ENCODE measurements at regions not wholly inside any gene's neighbourhood (a gene's known extent, or its start where the extent isn't known, plus 50 kb on each side); places are given as distances from the start of the nearest gene placed in this dataset.

- Histone ChIP-seq H3K9ac (ENCODE audit: low read length) (no peak overlapping the region), H3K27me3 (replicated peaks; ENCODE audit: control insufficient read depth, insufficient read depth, low read length) (no peaks in the 10 kb centered on the region), H3K9me3 (ENCODE audit: control insufficient read depth, low read length) (no peaks in the 10 kb centered on the region), H3K4me1 (ENCODE audit: control insufficient read depth, insufficient read depth, low read length) (no peaks in the 10 kb centered on the region), H3K4me3 (ENCODE audit: low read length) (no peak overlapping the region), H3K36me3 (ENCODE audit: control insufficient read depth, insufficient read depth, low read length, severe bottlenecking) (no peaks in the 10 kb centered on the region)
- DNase-seq (ENCODE audit: low read depth) = peak; percentile 24
Observed at GRCh38 chr1:238898856-238899255, 487.5 kb upstream of the CHRM3 start.

- Histone ChIP-seq H3K4me1 (ENCODE audit: control insufficient read depth, insufficient read depth, low read length) (no peaks in the 10 kb centered on the region), H3K4me3 (ENCODE audit: low read length) (no peak overlapping the region), H3K9me3 (ENCODE audit: control insufficient read depth, low read length) (no peaks in the 10 kb centered on the region), H3K27me3 (replicated peaks; ENCODE audit: control insufficient read depth, insufficient read depth, low read length) (no peaks in the 10 kb centered on the region), H3K9ac (ENCODE audit: low read length) (no peak overlapping the region), H3K36me3 (ENCODE audit: control insufficient read depth, insufficient read depth, low read length, severe bottlenecking) (no peaks in the 10 kb centered on the region)
- DNase-seq (ENCODE audit: low read depth) = no peak
Observed at GRCh38 chr1:238895911-238896310, 490.5 kb upstream of the CHRM3 start.

DNA sequence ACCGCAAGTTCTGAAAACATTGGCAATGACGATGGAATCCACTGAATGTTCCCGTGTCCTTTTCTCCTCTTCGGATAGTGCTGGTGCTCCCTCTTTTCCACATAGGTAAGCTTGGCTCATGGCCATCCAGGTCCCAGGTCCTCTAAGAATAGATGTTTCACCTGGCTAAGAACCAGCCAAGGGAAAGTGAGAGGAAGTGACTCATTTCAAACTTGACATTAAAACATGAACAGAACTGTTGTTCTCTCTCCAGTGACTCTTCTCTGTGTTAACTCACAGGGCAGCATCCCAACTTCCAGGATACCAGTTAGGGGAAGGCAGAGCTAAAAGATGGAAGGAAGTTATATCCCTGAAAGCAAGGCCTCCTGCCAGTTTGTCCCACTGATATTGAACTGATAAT lies 493.8 kb upstream of the CHRM3 start:
- Histone ChIP-seq H3K4me1 (ENCODE audit: control insufficient read depth, insufficient read depth, low read length) (no peaks in the 10 kb centered on the region), H3K9me3 (ENCODE audit: control insufficient read depth, low read length) (peaks cover 3% of the 10 kb centered on the region), H3K9ac (ENCODE audit: low read length) (no peak overlapping the region), H3K4me3 (ENCODE audit: low read length) (no peak overlapping the region), H3K27me3 (replicated peaks; ENCODE audit: control insufficient read depth, insufficient read depth, low read length) (no peaks in the 10 kb centered on the region), H3K36me3 (ENCODE audit: control insufficient read depth, insufficient read depth, low read length, severe bottlenecking) (no peaks in the 10 kb centered on the region)
- DNase-seq (ENCODE audit: low read depth) = no peak

DNA sequence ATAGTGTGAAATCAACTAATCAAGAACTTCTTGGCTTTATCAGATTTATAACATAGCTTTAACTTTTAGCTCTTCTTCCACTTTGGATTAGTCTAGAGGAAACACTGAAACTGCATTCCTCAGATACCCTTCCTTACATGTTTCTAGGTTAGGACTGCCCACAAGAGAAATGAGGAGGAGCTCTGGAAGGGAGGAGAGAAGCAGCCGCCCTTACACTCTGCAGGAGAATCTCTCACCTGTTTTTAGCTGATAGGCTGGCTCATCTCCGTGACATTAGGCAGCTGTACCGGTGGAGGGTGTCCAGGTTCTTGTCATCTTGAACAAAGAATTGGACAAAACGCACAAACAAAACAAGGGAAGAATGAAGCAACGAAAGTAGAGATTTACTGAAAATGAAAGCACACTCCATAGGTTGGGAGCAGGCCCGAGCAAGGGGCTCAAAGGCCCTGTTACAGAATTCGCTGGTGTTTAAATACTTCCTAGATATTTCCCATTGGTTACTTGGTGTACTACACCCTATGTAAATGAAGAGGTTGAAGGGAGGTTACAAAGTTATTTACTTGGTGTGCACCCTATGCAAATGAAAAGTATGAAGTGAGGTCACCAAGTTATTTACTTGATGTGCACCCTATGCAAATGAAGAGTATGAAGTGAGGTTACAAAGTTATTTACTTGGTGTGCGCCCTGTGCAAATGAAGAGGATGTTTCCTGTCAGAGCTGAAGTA lies 524.9 kb upstream of the CHRM3 start:
- no peaks in the 10 kb centered on the region for H3K4me1 ChIP-seq (ENCODE audit: control insufficient read depth, insufficient read depth, low read length)
- H3K9ac ChIP-seq (ENCODE audit: low read length) = no peak overlapping the region
- no peaks in the 10 kb centered on the region for H3K36me3 ChIP-seq (ENCODE audit: control insufficient read depth, insufficient read depth, low read length, severe bottlenecking)
- no peak for DNase-seq (ENCODE audit: low read depth)
- H3K27me3 ChIP-seq (replicated peaks; ENCODE audit: control insufficient read depth, insufficient read depth, low read length) = no peaks in the 10 kb centered on the region
- H3K4me3 ChIP-seq (ENCODE audit: low read length) = no peak overlapping the region
- H3K9me3 ChIP-seq (ENCODE audit: control insufficient read depth, low read length) = peaks cover 5% of the 10 kb centered on the region

GRCh38 chr1:238833919-238834318 lies 552.4 kb upstream of the CHRM3 start:
- Histone ChIP-seq H3K9me3 (ENCODE audit: control insufficient read depth, low read length) (peaks cover 8% of the 10 kb centered on the region), H3K9ac (ENCODE audit: low read length) (no peak overlapping the region), H3K4me3 (ENCODE audit: low read length) (no peak overlapping the region), H3K27me3 (replicated peaks; ENCODE audit: control insufficient read depth, insufficient read depth, low read length) (no peaks in the 10 kb centered on the region), H3K36me3 (ENCODE audit: control insufficient read depth, insufficient read depth, low read length, severe bottlenecking) (no peaks in the 10 kb centered on the region), H3K4me1 (ENCODE audit: control insufficient read depth, insufficient read depth, low read length) (no peaks in the 10 kb centered on the region)
- DNase-seq (ENCODE audit: low read depth) = no peak

- Histone ChIP-seq H3K4me3 (ENCODE audit: low read length) (no peak overlapping the region), H3K9ac (ENCODE audit: low read length) (no peak overlapping the region), H3K27me3 (replicated peaks; ENCODE audit: control insufficient read depth, insufficient read depth, low read length) (no peaks in the 10 kb centered on the region), H3K9me3 (ENCODE audit: control insufficient read depth, low read length) (peaks cover 8% of the 10 kb centered on the region), H3K4me1 (ENCODE audit: control insufficient read depth, insufficient read depth, low read length) (no peaks in the 10 kb centered on the region), H3K36me3 (ENCODE audit: control insufficient read depth, insufficient read depth, low read length, severe bottlenecking) (no peaks in the 10 kb centered on the region)
- DNase-seq (ENCODE audit: low read depth) = no peak
Observed at GRCh38 chr1:238832106-238832505, 554.3 kb upstream of the CHRM3 start.

GRCh38 chr1:238830036-238830611 lies 556.2 kb upstream of the CHRM3 start:
- Histone ChIP-seq H3K36me3 (ENCODE audit: control insufficient read depth, insufficient read depth, low read length, severe bottlenecking) (no peaks in the 10 kb centered on the region), H3K27me3 (replicated peaks; ENCODE audit: control insufficient read depth, insufficient read depth, low read length) (no peaks in the 10 kb centered on the region), H3K9ac (ENCODE audit: low read length) (no peak overlapping the region), H3K4me1 (ENCODE audit: control insufficient read depth, insufficient read depth, low read length) (no peaks in the 10 kb centered on the region), H3K9me3 (ENCODE audit: control insufficient read depth, low read length) (peaks cover 8% of the 10 kb centered on the region), H3K4me3 (ENCODE audit: low read length) (no peak overlapping the region)
- DNase-seq (ENCODE audit: low read depth) = no peak

DNA sequence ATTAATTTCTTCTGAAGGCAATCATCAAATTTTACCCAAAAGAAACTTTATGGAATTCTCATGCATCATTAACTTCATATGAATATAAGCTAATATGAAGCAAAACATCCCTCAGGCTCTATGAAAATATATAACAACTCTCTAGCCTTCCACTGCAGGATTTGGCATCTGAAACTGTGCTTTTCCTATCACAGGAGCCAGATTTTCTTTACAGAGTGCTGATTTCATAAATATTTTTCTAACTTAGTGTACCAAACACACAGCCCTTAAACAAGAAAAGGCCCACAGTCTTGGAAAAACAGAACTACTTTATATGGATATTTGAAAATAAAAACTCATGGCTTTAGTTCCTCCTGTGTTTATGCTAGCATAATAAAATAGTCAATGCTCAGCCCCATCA lies 559.5 kb upstream of the CHRM3 start:
- H3K9ac ChIP-seq (ENCODE audit: low read length) = no peak overlapping the region
- DNase-seq (ENCODE audit: low read depth) = no peak

GRCh38 chr1:238823416-238823815 lies 563.0 kb upstream of the CHRM3 start:
- Histone ChIP-seq H3K4me3 (ENCODE audit: low read length) (no peak overlapping the region), H3K36me3 (ENCODE audit: control insufficient read depth, insufficient read depth, low read length, severe bottlenecking) (no peaks in the 10 kb centered on the region), H3K9ac (ENCODE audit: low read length) (no peak overlapping the region), H3K27me3 (replicated peaks; ENCODE audit: control insufficient read depth, insufficient read depth, low read length) (no peaks in the 10 kb centered on the region), H3K9me3 (ENCODE audit: control insufficient read depth, low read length) (peaks cover 3% of the 10 kb centered on the region), H3K4me1 (ENCODE audit: control insufficient read depth, insufficient read depth, low read length) (no peaks in the 10 kb centered on the region)
- no peak for DNase-seq (ENCODE audit: low read depth)

More for the DNA sequence above, 559.5 kb upstream of the CHRM3 start:
- Histone ChIP-seq H3K4me3 (ENCODE audit: low read length) (no peak overlapping the region), H3K27me3 (replicated peaks; ENCODE audit: control insufficient read depth, insufficient read depth, low read length) (no peaks in the 10 kb centered on the region), H3K36me3 (ENCODE audit: control insufficient read depth, insufficient read depth, low read length, severe bottlenecking) (no peaks in the 10 kb centered on the region), H3K9me3 (ENCODE audit: control insufficient read depth, low read length) (peaks cover 10% of the 10 kb centered on the region), H3K4me1 (ENCODE audit: control insufficient read depth, insufficient read depth, low read length) (no peaks in the 10 kb centered on the region)

GRCh38 chr1:238811211-238811879 lies 575.0 kb upstream of the CHRM3 start:
- peak; percentile 1 for DNase-seq (ENCODE audit: low read depth)
- no peak overlapping the region for H3K9ac ChIP-seq (ENCODE audit: low read length)

DNA sequence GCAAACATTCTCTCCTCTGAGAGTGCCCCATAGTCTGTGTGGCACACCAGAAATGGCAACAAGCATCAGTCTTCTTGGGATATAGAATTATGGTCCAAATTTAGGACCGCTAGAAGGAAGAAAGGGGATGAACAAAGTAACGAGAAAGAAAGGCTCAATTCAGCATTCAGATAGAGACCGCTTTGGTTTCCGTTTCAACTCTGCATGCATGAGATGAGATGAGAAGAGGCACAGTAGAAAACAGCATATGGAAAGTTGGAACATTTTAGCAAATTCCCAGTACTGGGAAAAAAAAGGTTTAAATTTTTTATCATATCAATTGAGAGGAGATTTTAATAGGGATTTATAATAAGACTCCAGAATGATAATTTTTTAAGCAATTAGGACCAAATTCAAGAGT lies 595.5 kb upstream of the CHRM3 start:
- Histone ChIP-seq H3K27me3 (replicated peaks; ENCODE audit: control insufficient read depth, insufficient read depth, low read length) (no peaks in the 10 kb centered on the region), H3K9ac (ENCODE audit: low read length) (no peak overlapping the region), H3K36me3 (ENCODE audit: control insufficient read depth, insufficient read depth, low read length, severe bottlenecking) (no peaks in the 10 kb centered on the region), H3K4me3 (ENCODE audit: low read length) (no peak overlapping the region), H3K9me3 (ENCODE audit: control insufficient read depth, low read length) (no peaks in the 10 kb centered on the region), H3K4me1 (ENCODE audit: control insufficient read depth, insufficient read depth, low read length) (no peaks in the 10 kb centered on the region)
- DNase-seq (ENCODE audit: low read depth) = no peak

More at GRCh38 chr1:238811211-238811879, 575.0 kb upstream of the CHRM3 start:
- Histone ChIP-seq H3K9me3 (ENCODE audit: control insufficient read depth, low read length) (no peaks in the 10 kb centered on the region), H3K36me3 (ENCODE audit: control insufficient read depth, insufficient read depth, low read length, severe bottlenecking) (no peaks in the 10 kb centered on the region), H3K4me3 (ENCODE audit: low read length) (no peak overlapping the region), H3K27me3 (replicated peaks; ENCODE audit: control insufficient read depth, insufficient read depth, low read length) (no peaks in the 10 kb centered on the region), H3K4me1 (ENCODE audit: control insufficient read depth, insufficient read depth, low read length) (no peaks in the 10 kb centered on the region)

All from adipocyte (in vitro differentiated cells).